OCI-LY7 (cell line): ENCODE measurements at regions not wholly inside any gene's neighbourhood (a gene's known extent, or its start where the extent isn't known, plus 50 kb on each side); places are given as distances from the start of the nearest gene placed in this dataset.

Experiments
- BruUV-seq: library from RNA; stranded (reverse); fragments of 400-500 nt; replicated peaks from 2 replicates; lab custom pipeline; 2021; lab: Mats Ljungman, UMichigan
- CTCF ChIA-PET: fragments of 300-600 bp; sonication (Branson Sonifier 250); formaldehyde crosslinking; loops from one replicate; lab custom pipeline; 2022; ENCODE audit warnings: antibody characterized with exemption; ENCODE audit not compliant: unreplicated experiment; lab: Charles Lee
- POLR2A ChIA-PET: fragments of 300-600 bp; sonication (Branson Sonifier 250); formaldehyde crosslinking; loops from one replicate; lab custom pipeline; 2022; ENCODE audit warnings: antibody characterized with exemption; lab: Charles Lee
- DNase-seq: peaks from one replicate; pipeline ENCODE4 v3.0.0-alpha.2; 2015; ENCODE audit warnings: low spot score
- H2AFZ ChIP-seq: fragments of 200-600 bp; sonication (generic), shearing (Covaris generic); 2 replicates; pipeline ENCODE4 v1.6.1; 2014; ENCODE audit warnings: mild to moderate bottlenecking, antibody characterized with exemption, low read length, moderate library complexity
- H3K27ac ChIP-seq: fragments of 200-600 bp; sonication (generic); 2 replicates; pipeline ENCODE4 v1.5.1; 2014; ENCODE audit warnings: mixed run types, low read depth, mild to moderate bottlenecking, moderate library complexity, low read length, inconsistent platforms; ENCODE audit not compliant: poor library complexity, severe bottlenecking
- H3K36me3 ChIP-seq: fragments of 200-600 bp; sonication (generic); 2 replicates; pipeline ENCODE4 v1.6.1; 2014; ENCODE audit warnings: mild to moderate bottlenecking, antibody characterized with exemption, low read length, moderate library complexity, mixed read lengths; ENCODE audit not compliant: insufficient read depth
- H3K4me1 ChIP-seq: fragments of 200-600 bp; sonication (generic); 2 replicates; pipeline ENCODE4 v1.5.1; 2014; ENCODE audit warnings: mild to moderate bottlenecking, low read length; ENCODE audit not compliant: insufficient read depth, poor library complexity, severe bottlenecking
- H3K4me2 ChIP-seq: fragments of 200-600 bp; sonication (generic); 2 replicates; pipeline ENCODE4 v1.6.1; 2014; ENCODE audit warnings: mild to moderate bottlenecking, low read length
- H3K4me3 ChIP-seq: fragments of 200-600 bp; sonication (generic); 2 replicates; pipeline ENCODE4 v1.5.1; 2014; ENCODE audit warnings: mild to moderate bottlenecking, low read depth, low read length; ENCODE audit not compliant: poor library complexity, severe bottlenecking
- H3K79me2 ChIP-seq: fragments of 200-600 bp; sonication (generic); 2 replicates; pipeline ENCODE4 v1.6.1; 2016; ENCODE audit warnings: low read depth, mild to moderate bottlenecking, low read length, moderate library complexity, mixed read lengths; ENCODE audit not compliant: insufficient read depth
- H3K9me2 ChIP-seq: fragments of 200-600 bp; sonication (generic); 2 replicates; pipeline ENCODE4 v1.6.1; 2016; ENCODE audit warnings: mild to moderate bottlenecking, low read length, mixed read lengths; ENCODE audit not compliant: insufficient read depth
- H3K9me3 ChIP-seq: fragments of 200-600 bp; sonication (generic); 2 replicates; pipeline ENCODE4 v1.6.1; 2014; ENCODE audit warnings: mild to moderate bottlenecking, mixed run types, low read length, mixed read lengths
- H4K20me1 ChIP-seq: fragments of 200-600 bp; sonication (generic); 2 replicates; pipeline ENCODE4 v1.6.1; 2014; ENCODE audit warnings: mild to moderate bottlenecking, antibody characterized with exemption, low read length, moderate library complexity, mixed read lengths; ENCODE audit not compliant: insufficient read depth
- EZH2phosphoT487 ChIP-seq: fragments of 200-600 bp; sonication (generic); IDR thresholded peaks from 2 replicates; pipeline ENCODE4 v1.6.1; 2018; ENCODE audit warnings: low read depth, borderline replicate concordance, mild to moderate bottlenecking, mixed run types, antibody characterized with exemption, low read length, moderate library complexity, mixed read lengths
- intact Hi-C: fragments of 100-400 bp; cut with micrococcal nuclease; formaldehyde crosslinking; loops from one replicate; pipeline ENCODE4 v1.10.0; 2022; ENCODE audit not compliant: unreplicated experiment
- TF ChIP-seq, protein P1 (sequence below): fragments of 200-600 bp; sonication (generic); conservative IDR thresholded peaks from 2 replicates; pipeline ENCODE4 v1.5.1; 2014; ENCODE audit warnings: mild to moderate bottlenecking, antibody characterized with exemption, low read length, moderate library complexity, mixed read lengths

DNA sequence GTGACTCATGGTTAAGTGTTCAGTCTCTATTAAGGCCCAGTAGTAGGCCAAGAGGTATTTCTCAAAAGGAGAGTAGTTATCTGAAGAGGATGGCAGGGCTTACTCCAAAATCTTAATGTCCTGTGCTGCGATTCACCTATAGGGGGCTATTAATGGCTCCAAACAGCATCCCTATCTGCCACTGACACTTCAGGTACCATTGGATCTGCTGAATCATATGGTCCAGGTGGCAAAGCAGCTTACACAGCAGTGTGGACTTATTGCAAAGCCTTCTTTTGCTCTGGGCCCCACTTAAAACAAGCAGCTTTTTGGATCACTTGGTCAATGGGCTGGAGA, 60.8 kb upstream of the ATP2B1 start:
- DNase-seq = no peak
- Histone ChIP-seq H3K36me3 (peaks cover 5% of the 10 kb centered on the region; the same call in 1 of the 2 replicates), H3K27ac (no peak overlapping the region), H3K4me2 (no peak overlapping the region), H3K4me1 (peaks cover 22% of the 10 kb centered on the region), H4K20me1 (no peaks in the 10 kb centered on the region), H3K9me3 (no peaks in the 10 kb centered on the region; the same call in 1 of the 2 replicates), H3K9me2 (no peaks in the 10 kb centered on the region), H3K4me3 (no peak overlapping the region), H2AFZ (no peak overlapping the region), H3K79me2 (no peaks in the 10 kb centered on the region)
- intact Hi-C loops = no loop called here
- ChIA-PET POLR2A (no interaction called here), CTCF (no interaction called here)
- BruUV-seq = no TSS peak
- TF ChIP-seq, protein P1, sequence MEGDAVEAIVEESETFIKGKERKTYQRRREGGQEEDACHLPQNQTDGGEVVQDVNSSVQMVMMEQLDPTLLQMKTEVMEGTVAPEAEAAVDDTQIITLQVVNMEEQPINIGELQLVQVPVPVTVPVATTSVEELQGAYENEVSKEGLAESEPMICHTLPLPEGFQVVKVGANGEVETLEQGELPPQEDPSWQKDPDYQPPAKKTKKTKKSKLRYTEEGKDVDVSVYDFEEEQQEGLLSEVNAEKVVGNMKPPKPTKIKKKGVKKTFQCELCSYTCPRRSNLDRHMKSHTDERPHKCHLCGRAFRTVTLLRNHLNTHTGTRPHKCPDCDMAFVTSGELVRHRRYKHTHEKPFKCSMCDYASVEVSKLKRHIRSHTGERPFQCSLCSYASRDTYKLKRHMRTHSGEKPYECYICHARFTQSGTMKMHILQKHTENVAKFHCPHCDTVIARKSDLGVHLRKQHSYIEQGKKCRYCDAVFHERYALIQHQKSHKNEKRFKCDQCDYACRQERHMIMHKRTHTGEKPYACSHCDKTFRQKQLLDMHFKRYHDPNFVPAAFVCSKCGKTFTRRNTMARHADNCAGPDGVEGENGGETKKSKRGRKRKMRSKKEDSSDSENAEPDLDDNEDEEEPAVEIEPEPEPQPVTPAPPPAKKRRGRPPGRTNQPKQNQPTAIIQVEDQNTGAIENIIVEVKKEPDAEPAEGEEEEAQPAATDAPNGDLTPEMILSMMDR = no peak
- TF ChIP-seq EZH2phosphoT487 = no peak

DNA sequence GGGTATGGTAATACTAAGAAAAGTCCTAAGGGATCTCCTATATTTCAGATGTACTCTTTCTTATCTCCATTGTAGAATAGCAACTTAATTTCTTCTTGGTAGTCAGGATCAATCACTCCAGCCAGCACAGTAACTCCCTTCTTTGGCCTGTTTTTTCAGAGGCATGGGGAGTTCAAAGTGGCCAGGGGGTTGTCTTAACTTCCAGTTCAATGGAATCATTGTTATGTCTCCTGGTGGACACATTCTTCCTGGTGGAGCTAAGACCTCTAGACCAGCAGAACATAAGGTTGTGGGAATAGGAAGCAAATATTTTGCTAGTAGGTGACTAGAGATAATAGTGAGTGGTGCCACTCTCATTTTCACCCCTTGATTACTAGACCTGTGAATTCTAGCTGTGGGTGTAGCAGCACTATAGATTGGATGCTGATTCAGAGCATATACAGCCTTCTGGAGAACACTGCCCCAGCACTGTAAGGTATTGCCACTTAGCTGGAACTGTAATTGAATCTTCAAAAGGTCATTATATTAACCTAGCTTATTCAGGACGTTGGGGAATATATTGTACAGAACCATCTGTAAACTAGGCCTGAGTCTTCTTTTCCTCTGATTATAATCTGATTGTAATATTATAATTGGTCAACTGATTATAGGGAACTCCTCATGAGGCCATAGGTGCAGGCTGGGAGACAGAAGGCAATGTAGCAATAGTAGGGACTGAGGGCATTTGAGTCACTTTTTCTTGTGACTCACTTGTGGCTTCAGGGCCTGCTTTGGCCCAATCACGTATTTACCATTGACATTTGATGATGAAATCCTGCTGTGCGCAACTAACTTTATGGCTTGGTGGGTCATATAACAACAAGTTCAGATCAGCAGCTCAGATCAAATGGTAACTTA, 60.2 kb upstream of the ATP2B1 start:
- Histone ChIP-seq H2AFZ (no peak overlapping the region), H3K4me2 (no peak overlapping the region), H3K9me2 (no peaks in the 10 kb centered on the region), H3K4me1 (peaks cover 22% of the 10 kb centered on the region), H3K27ac (no peak overlapping the region), H4K20me1 (no peaks in the 10 kb centered on the region), H3K9me3 (no peaks in the 10 kb centered on the region; the same call in 1 of the 2 replicates), H3K79me2 (no peaks in the 10 kb centered on the region), H3K4me3 (no peak overlapping the region), H3K36me3 (peaks cover 5% of the 10 kb centered on the region; the same call in 1 of the 2 replicates)
- no peak for TF ChIP-seq EZH2phosphoT487
- TF ChIP-seq, protein P1 = no peak
- intact Hi-C loops = no loop called here
- ChIA-PET POLR2A (interaction anchor here (0.9 kb wide), 1 partner anchor 45 kb away, joined by 3 read pairs; no protein-coding TSS in a partner anchor), CTCF (no interaction called here)
- DNase-seq = no peak
- no TSS peak for BruUV-seq
